HCT116 (cell line): ENCODE measurements at regions not wholly inside any gene's neighbourhood (a gene's known extent, or its start where the extent isn't known, plus 50 kb on each side); places are given as distances from the start of the nearest gene placed in this dataset.

Experiments used
- ATAC-seq: fragments of 200-7000 bp; cut with Tn5 transposase; 2 replicates; pipeline ENCODE4 v1.9.1; 2020; ENCODE audit warnings: mild to moderate bottlenecking, moderate library complexity
- BruUV-seq: library from RNA; stranded (reverse); fragments of 400-500 nt; replicated peaks from 2 replicates; lab custom pipeline; 2021; lab: Mats Ljungman, UMichigan
- CTCF ChIA-PET: fragments of 300-600 bp; sonication (Branson Sonifier 250); formaldehyde crosslinking; loops from one replicate; lab custom pipeline; 2021; ENCODE audit warnings: antibody characterized with exemption; lab: Charles Lee
- POLR2A ChIA-PET: fragments of 300-600, 350-600 bp; sonication (Branson Sonifier 250); formaldehyde crosslinking; loops from one replicate; lab custom pipeline; 2021; ENCODE audit warnings: antibody characterized with exemption; lab: Charles Lee
- RAD21 ChIA-PET, 2 experiments: fragments of 300-600 bp; sonication (Branson Sonifier 250); formaldehyde crosslinking; loops; one replicate each; lab custom pipeline; 2023; ENCODE audit warnings: low total read pairs in 2 of 2; ENCODE audit not compliant: uncharacterized antibody in 2 of 2, unreplicated experiment in 2 of 2, low non-redundant PET in 1 of 2; lab: Charles Lee
- DNase-seq: peaks from one replicate; pipeline ENCODE4 v3.0.0-alpha.2; 2010; ENCODE audit warnings: low read depth, low spot score
- H2AFZ ChIP-seq: fragments of 200-600 bp; shearing (Covaris generic), sonication (generic); 2 replicates; pipeline ENCODE4 v1.6.1; 2017; ENCODE audit warnings: low read depth, mixed run types, mixed read lengths, antibody characterized with exemption, low read length; ENCODE audit not compliant: poor library complexity, severe bottlenecking
- H3K27ac ChIP-seq: 2 replicates; pipeline ENCODE4 v1.5.1; 2012; ENCODE audit warnings: low read depth, low read length
- H3K27me3 ChIP-seq: fragments of 200-600 bp; sonication (generic); 2 replicates; pipeline ENCODE4 v1.6.1; 2016; ENCODE audit warnings: mixed run types, low read length, mixed read lengths; ENCODE audit not compliant: insufficient read depth
- H3K36me3 ChIP-seq, 2 experiments: fragments of 200-500 bp in 1 of 2; fragments of 200-600 bp in 1 of 2; sonication (Bioruptor generic) in 1 of 2; sonication (generic) in 1 of 2; 2 replicates each; pipeline versions ENCODE4 v1.5.1 to v1.6.1; 2014 to 2016; ENCODE audit warnings: low read length in 2 of 2, inconsistent platforms in 1 of 2, mixed read lengths in 1 of 2, mixed run types in 1 of 2; ENCODE audit not compliant: insufficient read depth in 2 of 2, control insufficient read depth in 1 of 2
- H3K4me1 ChIP-seq, 2 experiments: fragments of 200-600 bp in 1 of 2; sonication (generic) in 1 of 2; 2 replicates each; pipeline versions ENCODE4 v1.5.1 to v1.6.1; 2012 to 2017; ENCODE audit warnings: low read length in 2 of 2, inconsistent platforms in 1 of 2, mild to moderate bottlenecking in 1 of 2, mixed read lengths in 1 of 2, mixed run types in 1 of 2, moderate library complexity in 1 of 2; ENCODE audit not compliant: insufficient read depth in 2 of 2, control insufficient read depth in 1 of 2
- H3K4me2 ChIP-seq: fragments of 200-600 bp; sonication (generic); 2 replicates; pipeline ENCODE4 v1.6.1; 2017; ENCODE audit warnings: mixed run types, low read length, mixed read lengths
- H3K4me3 ChIP-seq, 2 experiments: fragments of 200-600 bp in 1 of 2; sonication (generic) in 1 of 2; replicated peaks in 1 of 2; 2 replicates each; pipeline ENCODE4 v1.5.1; 2011 to 2016; ENCODE audit warnings: low read length in 2 of 2, control low read depth in 1 of 2, low read depth in 1 of 2, mild to moderate bottlenecking in 1 of 2, mixed read lengths in 1 of 2, mixed run types in 1 of 2
- H3K79me2 ChIP-seq: fragments of 200-600 bp; sonication (generic); 2 replicates; pipeline ENCODE4 v1.6.1; 2017; ENCODE audit warnings: mild to moderate bottlenecking, mixed run types, low read length, moderate library complexity, mixed read lengths; ENCODE audit not compliant: insufficient read depth
- H3K9ac ChIP-seq: fragments of 200-600 bp; sonication (generic); 2 replicates; pipeline ENCODE4 v1.6.1; 2016; ENCODE audit warnings: low read length, mixed read lengths
- H3K9me2 ChIP-seq: fragments of 200-600 bp; sonication (generic), shearing (Covaris generic); 2 replicates; pipeline ENCODE4 v1.6.1; 2017; ENCODE audit warnings: mixed run types, mild to moderate bottlenecking, moderate library complexity; ENCODE audit not compliant: insufficient read depth
- H3K9me3 ChIP-seq, 2 experiments: fragments of 200-500 bp in 1 of 2; fragments of 200-600 bp in 1 of 2; sonication (Bioruptor generic) in 1 of 2; sonication (generic) in 1 of 2; 2 replicates each; pipeline ENCODE4 v1.6.1; 2014 to 2017; ENCODE audit warnings: low read length in 2 of 2, mixed read lengths in 2 of 2, inconsistent platforms in 1 of 2, low read depth in 1 of 2, mild to moderate bottlenecking in 1 of 2, mixed run types in 1 of 2, moderate library complexity in 1 of 2; ENCODE audit not compliant: control insufficient read depth in 1 of 2, insufficient read depth in 1 of 2
- H4K20me1 ChIP-seq: fragments of 200-600 bp; sonication (generic), shearing (Covaris generic); 2 replicates; pipeline ENCODE4 v1.6.1; 2017; ENCODE audit warnings: mixed run types, mild to moderate bottlenecking, moderate library complexity; ENCODE audit not compliant: insufficient read depth
- ATF3 ChIP-seq: IDR thresholded peaks from 2 replicates; pipeline ENCODE4 v1.6.1; 2012
- CBX3 ChIP-seq: IDR thresholded peaks from 2 replicates; pipeline ENCODE4 v1.6.1; 2012; ENCODE audit warnings: low read depth
- CEBPB ChIP-seq: IDR thresholded peaks from 2 replicates; pipeline ENCODE4 v1.6.1; 2012; ENCODE audit warnings: low read depth
- EGR1 ChIP-seq: IDR thresholded peaks from 2 replicates; pipeline ENCODE4 v1.6.1; 2012; ENCODE audit warnings: low read depth
- EZH2 ChIP-seq: fragments of 200-600 bp; sonication (generic); IDR thresholded peaks from 2 replicates; pipeline ENCODE4 v1.6.1; 2017; ENCODE audit warnings: antibody characterized with exemption, mixed run types
- EZH2phosphoT487 ChIP-seq: fragments of 200-600 bp; IDR thresholded peaks from 2 replicates; pipeline ENCODE4 v1.6.1; 2018; ENCODE audit warnings: antibody characterized with exemption, borderline replicate concordance
- FOSL1 ChIP-seq: IDR thresholded peaks from 2 replicates; pipeline ENCODE4 v1.6.1; 2012; ENCODE audit warnings: low read depth
- MAX ChIP-seq: IDR thresholded peaks from 2 replicates; pipeline ENCODE4 v1.6.1; 2012
- POLR2A ChIP-seq: IDR thresholded peaks from 2 replicates; pipeline ENCODE4 v1.7.0; 2011; ENCODE audit warnings: borderline replicate concordance; ENCODE audit not compliant: insufficient read depth, insufficient read length; ENCODE audit errors: extremely low read depth
- RAD21 ChIP-seq: IDR thresholded peaks from 2 replicates; pipeline ENCODE4 v1.6.1; 2012; ENCODE audit warnings: low read depth, mild to moderate bottlenecking
- REST ChIP-seq: IDR thresholded peaks from 2 replicates; pipeline ENCODE4 v1.6.1; 2012; ENCODE audit warnings: low read depth
- SIN3A ChIP-seq: IDR thresholded peaks from 2 replicates; pipeline ENCODE4 v1.6.1; 2012; ENCODE audit warnings: low read depth
- SP1 ChIP-seq: IDR thresholded peaks from 2 replicates; pipeline ENCODE4 v1.6.1; 2012; ENCODE audit warnings: low read depth
- ZBTB33 ChIP-seq: IDR thresholded peaks from 2 replicates; pipeline ENCODE4 v1.6.1; 2011; ENCODE audit warnings: mild to moderate bottlenecking, low read length, moderate library complexity; ENCODE audit not compliant: insufficient replicate concordance; ENCODE audit errors: extremely low read depth
- ZNF274 ChIP-seq: fragments of 200-500 bp; sonication (Bioruptor generic); IDR thresholded peaks from 2 replicates; pipeline ENCODE4 v1.6.1; 2014; ENCODE audit warnings: mild to moderate bottlenecking, low read depth, low read length, inconsistent platforms
- intact Hi-C: fragments of 100-400 bp; cut with micrococcal nuclease; formaldehyde crosslinking; loops from 2 replicates; pipeline ENCODE4 v1.10.0; 2022

- no peak overlapping the region for H3K4me2 ChIP-seq
- DNase-seq: no peak
- no peak overlapping the region for H2AFZ ChIP-seq
These were observed 272.2 kb downstream of the ALG10B start for GRCh38 chr12:38588624-38589305.

GRCh38 chr12:38589306-38589632 is 272.7 kb downstream of the ALG10B start:
- Histone ChIP-seq H3K9me3 (no peaks in the 10 kb centered on the region), H3K4me3 (no peak overlapping the region), H3K4me1 (no peaks in the 10 kb centered on the region), H3K9ac (no peak overlapping the region), H3K4me2 (no peak overlapping the region), H4K20me1 (no peaks in the 10 kb centered on the region), H3K36me3 (no peaks in the 10 kb centered on the region), H2AFZ (no peak overlapping the region), H3K9me2 (no peaks in the 10 kb centered on the region)
- BruUV-seq: no TSS peak
- ATAC-seq: no peak
- CTCF ChIA-PET: interaction anchor here (0.7 kb wide), 1 partner anchor 315 kb away, joined by 4 read pairs; no protein-coding TSS in a partner anchor
- POLR2A ChIA-PET: no interaction called here
- TF ChIP-seq REST (no peak), CEBPB (no peak), POLR2A (no peak), RAD21 (no peak), SP1 (no peak), SIN3A (no peak), ZBTB33 (no peak), CBX3 (no peak), FOSL1 (no peak), MAX (no peak), EZH2 (no peak), ZNF274 (no peak)
- TF ChIP-seq, all 23 proteins: peak for 0
- H3K79me2 ChIP-seq: no peaks in the 10 kb centered on the region
- H3K27me3 ChIP-seq: no peaks in the 10 kb centered on the region
- DNase-seq: no peak
- intact Hi-C loops: no loop called here
- H3K27ac ChIP-seq: no peak overlapping the region
- RAD21 ChIA-PET: no interaction called here

More at GRCh38 chr12:38588624-38589305, 272.2 kb downstream of the ALG10B start:
- Histone ChIP-seq H3K27me3 (no peaks in the 10 kb centered on the region), H3K4me3 (no peak overlapping the region), H3K79me2 (no peaks in the 10 kb centered on the region), H3K9ac (no peak overlapping the region), H4K20me1 (no peaks in the 10 kb centered on the region), H3K4me1 (no peaks in the 10 kb centered on the region), H3K27ac (no peak overlapping the region), H3K36me3 (no peaks in the 10 kb centered on the region), H3K9me2 (no peaks in the 10 kb centered on the region), H3K9me3 (no peaks in the 10 kb centered on the region)
- RAD21 ChIA-PET: no interaction called here
- intact Hi-C loops: no loop called here
- ATAC-seq: no peak
- no peak for TF ChIP-seq EGR1
- 0 out of 2 replicates have a peak, but pooled peaks have one; percentile 13 for TF ChIP-seq CEBPB
- TF ChIP-seq ATF3: no peak
- no peak for TF ChIP-seq EZH2phosphoT487
- POLR2A ChIA-PET: no interaction called here
- no TSS peak for BruUV-seq
- CTCF ChIA-PET: interaction anchor here (0.7 kb wide), 1 partner anchor 316 kb away, joined by 4 read pairs; no protein-coding TSS in a partner anchor
